ENCODE measurements at regions not wholly inside any gene's neighbourhood (a gene's known extent, or its start where the extent isn't known, plus 50 kb on each side); places are given as distances from the start of the nearest gene placed in this dataset.
"Not testable (repeated sequence)": the region's sequence is repeated elsewhere in the genome, so short reads cannot be mapped to it uniquely, and the experiment has no call there.

DNA sequence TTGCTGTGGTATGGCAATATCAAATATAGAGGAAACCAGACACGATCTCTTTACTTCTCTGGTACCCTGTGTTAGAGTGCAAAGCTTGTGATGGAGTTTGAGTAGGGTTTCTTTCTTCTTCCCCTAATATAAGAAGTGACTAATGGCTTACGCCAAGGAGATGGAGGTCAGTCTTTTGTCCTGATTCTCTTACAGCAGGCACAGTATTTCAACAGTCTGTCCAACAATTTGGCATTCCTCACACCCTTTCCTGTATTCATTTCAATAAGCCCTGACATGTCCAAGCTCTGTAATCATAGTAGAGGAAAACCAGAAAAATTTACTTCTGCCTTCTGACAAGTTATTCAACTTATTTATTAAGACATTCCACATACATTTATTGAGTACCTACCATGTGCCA, 546.2 kb downstream of the TMEM135 start:
- H3K27ac ChIP-seq: peak overlapping the region; percentile 72
- DNase-seq (ENCODE audit: low read depth, low spot score): peak; percentile 22

DNA sequence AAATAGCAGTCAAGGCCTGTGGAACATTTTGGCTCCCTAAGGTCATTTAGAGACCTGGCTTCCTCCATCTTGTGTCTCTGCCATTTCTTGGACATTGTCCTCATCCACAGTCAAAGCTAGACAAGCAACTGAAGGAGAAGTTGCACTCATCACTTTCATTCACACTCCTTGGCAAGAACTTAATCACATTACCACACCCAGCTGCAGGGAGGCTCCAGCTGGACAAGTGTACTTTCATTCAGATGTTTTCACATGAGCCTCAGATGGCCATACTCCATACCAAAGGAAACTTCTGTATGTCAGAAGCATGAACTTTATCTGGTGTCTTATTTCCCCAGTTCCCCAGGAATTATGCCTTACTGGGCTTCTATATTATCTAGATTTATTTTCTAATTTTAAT, 537.4 kb downstream of the TMEM135 start:
- no peak for DNase-seq (ENCODE audit: low read depth, low spot score)
- no peak overlapping the region for H3K27ac ChIP-seq

DNA sequence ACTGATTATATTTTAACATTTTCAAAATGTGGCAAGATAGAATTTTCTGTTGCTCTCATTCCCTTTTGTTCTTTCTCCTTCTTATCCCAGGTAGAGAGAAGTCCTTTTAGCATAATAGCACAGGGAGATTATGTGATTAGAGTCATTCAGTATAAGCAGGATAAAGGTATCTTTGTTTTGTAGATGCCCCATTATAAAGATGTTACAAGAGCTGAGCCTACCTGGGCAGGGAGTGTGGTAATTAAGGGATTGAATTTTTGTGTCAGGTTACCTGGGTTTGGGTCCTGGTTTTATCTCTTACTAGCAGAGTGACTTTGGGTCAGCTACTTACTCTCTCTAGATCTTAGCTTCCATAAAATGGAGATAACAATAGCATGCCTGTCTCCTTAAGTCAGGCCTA, 536.5 kb downstream of the TMEM135 start:
- no peak overlapping the region for H3K27ac ChIP-seq
- no peak for DNase-seq (ENCODE audit: low read depth, low spot score)

DNA sequence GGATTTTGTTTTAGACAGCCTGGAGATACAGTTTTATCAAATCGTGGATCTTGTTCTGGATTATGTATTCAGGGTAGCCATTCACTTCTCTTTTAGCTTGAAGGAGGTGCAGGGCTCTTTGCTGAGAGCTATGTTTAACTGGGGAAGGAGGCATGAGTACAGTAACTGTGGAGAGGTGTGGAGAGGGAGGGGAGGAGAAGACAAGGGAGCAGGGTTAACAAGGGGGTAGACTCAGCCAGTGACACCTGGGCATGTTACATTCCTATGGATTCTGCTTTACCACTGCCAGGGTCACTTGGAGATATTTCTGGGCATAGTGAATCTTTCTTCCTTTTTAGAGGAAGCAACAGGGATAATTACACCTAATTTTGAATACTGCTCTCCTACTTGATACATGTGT, 536.0 kb downstream of the TMEM135 start:
- H3K27ac ChIP-seq: no peak overlapping the region
- no peak for DNase-seq (ENCODE audit: low read depth, low spot score)

DNA sequence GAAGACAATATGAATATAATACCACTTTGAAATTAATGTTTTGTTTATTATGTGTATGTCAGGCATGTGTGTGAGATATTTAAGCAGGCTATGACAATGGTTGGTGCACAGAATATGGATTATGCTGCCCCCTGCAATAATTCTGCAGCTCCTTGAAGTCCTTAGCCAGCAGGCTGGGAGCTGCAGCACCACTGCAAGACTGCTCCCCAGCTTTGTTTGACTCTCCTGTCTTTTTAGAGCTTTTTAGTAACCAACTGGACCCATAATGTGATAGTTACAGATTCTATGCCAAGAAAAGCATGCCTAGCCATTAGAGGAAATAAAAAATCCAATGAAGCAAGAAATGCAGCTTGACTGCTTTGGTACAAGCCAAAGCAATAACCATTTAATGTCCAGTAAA, 535.1 kb downstream of the TMEM135 start:
- no peak overlapping the region for H3K27ac ChIP-seq
- DNase-seq (ENCODE audit: low read depth, low spot score): no peak

DNA sequence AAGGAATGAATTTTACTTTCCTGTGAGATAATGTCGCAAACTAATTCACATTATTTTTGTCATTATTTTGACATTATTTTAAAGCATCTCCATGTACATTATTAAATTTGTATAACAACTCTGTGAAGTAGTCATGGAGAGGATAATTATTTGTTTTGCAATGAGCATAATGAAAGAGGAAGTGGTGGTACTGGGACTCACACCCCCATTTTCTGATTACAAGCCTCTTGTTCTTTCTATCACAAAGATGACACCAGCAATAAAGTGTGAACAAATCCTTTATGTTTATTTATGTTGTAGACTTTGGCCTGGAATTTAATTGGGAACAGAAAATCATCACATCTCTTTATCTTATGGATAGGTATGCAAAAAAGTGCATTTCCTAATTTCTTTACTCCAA, 522.6 kb downstream of the TMEM135 start:
- no peak overlapping the region for H3K27ac ChIP-seq
- DNase-seq (ENCODE audit: low read depth, low spot score): no peak

DNA sequence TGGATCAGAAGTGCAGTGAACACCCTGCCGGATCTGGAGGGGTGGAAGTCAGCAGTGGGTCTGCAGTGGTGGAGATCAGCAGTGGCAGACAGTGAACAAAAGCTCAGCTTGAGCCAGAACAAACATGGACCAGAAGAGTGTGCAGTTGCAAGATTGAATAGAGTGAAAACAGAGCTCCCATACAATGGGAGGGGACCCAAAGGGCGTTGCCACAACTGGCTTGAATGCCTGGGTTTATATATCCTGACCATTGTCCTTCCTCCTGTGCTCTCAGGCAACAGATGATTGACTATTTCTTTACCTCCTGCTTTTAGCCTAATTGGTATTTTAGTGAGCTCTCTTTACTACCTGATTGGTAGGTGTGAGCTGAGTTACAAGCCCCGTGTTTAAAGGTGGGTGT, 522.1 kb downstream of the TMEM135 start:
- not testable (repeated sequence) for H3K27ac ChIP-seq; DNase-seq (ENCODE audit: low read depth, low spot score)

DNA sequence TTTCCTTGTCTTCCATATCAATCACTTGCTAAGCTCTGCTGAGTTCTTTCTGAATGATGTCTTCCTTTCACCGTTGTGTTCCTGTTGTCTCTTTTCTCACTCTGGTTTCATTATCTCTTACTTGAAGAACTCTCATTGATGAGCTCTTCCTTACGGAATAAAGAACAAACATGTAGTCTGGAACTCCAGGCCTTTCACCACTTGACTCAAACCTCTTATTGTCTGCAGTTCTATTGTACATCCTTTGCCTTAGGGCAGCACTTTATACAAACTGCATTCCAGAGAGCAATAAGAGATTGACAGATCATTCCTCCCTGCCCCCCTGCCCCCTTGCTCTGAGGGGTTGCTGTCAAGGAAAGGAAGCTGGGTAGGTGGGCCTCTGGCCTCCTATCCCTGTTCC, 517.4 kb downstream of the TMEM135 start:
- DNase-seq (ENCODE audit: low read depth, low spot score): no peak
- no peak overlapping the region for H3K27ac ChIP-seq

DNA sequence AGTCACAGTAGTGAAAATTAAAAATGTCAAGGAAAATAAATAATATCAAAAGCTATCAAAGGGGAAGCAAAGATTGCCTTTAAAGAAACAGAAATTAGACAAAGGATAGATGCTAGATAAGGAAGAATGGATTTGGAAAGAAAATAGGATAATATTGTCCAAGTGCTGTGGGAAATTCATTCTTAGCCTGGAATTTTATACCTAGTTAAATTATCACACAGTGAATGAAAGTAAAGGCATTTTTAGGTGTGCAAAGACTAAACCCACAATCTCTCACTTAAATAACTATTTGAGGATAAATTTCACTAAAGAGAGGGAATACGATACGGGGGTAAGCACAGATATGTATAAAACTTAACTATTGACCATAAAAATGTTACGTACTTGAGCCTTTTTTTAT, 511.1 kb downstream of the TMEM135 start:
- no peak for DNase-seq (ENCODE audit: low read depth, low spot score)
- no peak overlapping the region for H3K27ac ChIP-seq

DNA sequence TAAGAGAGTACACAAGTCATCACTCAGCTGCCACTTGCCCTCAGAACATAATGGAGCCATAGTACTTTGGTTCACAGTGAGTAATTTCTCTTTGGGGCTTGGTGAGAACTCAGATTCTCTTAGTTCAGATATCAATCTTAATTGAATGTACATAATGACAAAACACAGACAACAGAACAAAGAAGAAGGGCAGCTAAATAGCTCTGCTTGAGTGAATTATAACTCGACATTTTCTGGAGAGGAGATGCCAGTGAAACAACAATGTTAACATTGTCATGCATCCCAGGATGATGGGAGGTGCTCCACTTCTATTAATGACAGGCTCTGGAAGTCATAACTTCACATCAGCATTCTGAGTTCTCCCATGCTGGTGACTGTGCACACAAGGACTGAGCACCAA, 508.1 kb downstream of the TMEM135 start:
- DNase-seq (ENCODE audit: low read depth, low spot score): no peak
- no peak overlapping the region for H3K27ac ChIP-seq

DNA sequence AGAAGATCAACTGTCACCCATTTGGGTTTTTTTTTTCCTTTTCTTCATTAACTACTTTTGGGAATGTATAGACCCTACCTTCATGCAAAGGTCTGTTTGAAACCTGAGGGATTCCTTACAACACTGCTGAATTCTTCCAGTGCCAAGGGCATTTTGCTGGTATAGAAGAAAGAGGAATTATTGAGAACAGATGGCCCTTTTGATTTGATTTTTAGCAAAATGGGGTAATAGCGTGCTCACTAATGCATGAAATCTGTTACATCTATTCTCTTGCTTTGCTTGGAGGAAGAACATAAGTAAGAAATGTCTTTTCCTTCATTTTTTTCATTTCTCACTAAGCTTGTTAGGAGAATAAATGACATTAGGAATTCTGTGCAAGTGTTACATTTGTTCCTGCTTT, 501.9 kb downstream of the TMEM135 start:
- no peak overlapping the region for H3K27ac ChIP-seq
- DNase-seq (ENCODE audit: low read depth, low spot score): no peak

DNA sequence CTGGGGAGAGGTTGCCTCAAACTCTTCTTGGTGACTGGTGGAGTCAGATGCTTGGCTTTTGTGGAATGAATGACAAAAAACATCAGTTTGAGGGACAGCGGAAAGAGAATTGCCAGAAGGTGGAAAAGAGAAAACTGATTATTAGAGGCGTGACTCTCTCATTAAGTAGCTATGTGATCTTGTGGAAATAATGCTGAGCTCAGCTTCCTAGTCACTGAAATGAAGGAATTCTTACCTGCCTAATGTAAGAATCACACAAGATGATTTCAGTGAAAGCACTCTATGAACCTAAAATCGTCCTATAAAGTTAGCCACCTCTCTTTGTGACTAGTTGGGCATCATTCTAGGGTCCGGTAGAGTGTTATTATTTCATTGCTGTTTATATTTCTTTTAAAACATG, 498.8 kb downstream of the TMEM135 start:
- H3K27ac ChIP-seq: no peak overlapping the region
- DNase-seq (ENCODE audit: low read depth, low spot score): no peak

DNA sequence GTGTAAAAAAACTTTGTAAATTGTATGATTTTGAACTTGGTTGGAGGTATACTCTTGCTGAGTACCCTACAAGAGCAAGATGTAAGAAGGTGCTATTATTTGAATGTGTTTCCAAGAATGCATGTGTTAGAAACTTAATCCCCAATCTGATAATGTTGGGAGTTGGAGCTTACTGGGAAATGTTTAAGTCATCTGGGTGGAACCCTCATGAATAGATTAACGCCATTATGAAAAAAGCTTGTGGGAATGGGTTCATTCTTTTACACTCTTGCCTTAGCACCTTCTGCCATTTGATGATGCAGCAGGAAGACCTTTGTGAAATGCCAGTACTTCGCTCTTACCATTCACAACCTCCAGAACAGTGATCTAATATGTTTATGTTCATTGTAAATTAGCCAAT, 498.3 kb downstream of the TMEM135 start:
- no peak overlapping the region for H3K27ac ChIP-seq
- DNase-seq (ENCODE audit: low read depth, low spot score): no peak

DNA sequence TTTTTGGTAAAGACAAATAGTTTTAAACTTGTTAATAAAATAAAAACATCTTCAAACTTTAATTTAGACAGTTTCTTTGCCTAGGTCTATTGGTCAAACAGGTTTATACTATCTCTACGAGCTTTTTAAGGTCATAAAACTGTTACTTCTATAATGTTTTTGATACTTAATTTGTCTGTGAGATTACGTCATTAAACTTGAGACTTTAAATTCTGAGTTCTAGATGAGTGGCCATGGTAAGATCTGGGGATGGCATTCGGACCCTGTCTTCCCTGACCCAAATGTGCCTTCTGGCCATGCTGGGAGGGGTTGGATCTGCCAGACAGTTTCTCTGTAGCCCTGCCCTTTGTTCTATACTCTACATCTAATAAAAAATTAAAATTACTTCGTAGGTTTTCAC, 497.8 kb downstream of the TMEM135 start:
- no peak overlapping the region for H3K27ac ChIP-seq

DNA sequence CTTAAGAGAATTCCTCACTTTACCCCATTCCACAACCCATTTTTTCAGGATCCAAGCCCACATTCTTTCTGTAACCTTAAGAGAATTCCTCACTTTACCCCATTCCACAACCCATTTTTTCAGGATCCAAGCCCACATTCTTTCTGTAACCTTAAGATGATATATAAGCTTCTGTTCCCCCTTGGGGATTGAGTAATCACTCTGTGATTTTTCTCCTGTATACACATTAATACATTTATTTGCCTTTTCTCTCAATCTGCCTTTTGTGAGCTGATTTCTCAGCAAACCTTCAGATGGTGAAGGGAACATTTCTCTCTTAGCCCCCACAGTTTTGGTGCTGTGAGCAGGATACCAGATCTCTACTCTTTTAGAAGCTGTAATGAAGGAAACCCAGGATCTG, 494.1 kb downstream of the TMEM135 start:
- not testable (repeated sequence) for DNase-seq (ENCODE audit: low read depth, low spot score); H3K27ac ChIP-seq

More for the DNA sequence above, 497.8 kb downstream of the TMEM135 start:
- no peak for DNase-seq (ENCODE audit: low read depth, low spot score)

DNA sequence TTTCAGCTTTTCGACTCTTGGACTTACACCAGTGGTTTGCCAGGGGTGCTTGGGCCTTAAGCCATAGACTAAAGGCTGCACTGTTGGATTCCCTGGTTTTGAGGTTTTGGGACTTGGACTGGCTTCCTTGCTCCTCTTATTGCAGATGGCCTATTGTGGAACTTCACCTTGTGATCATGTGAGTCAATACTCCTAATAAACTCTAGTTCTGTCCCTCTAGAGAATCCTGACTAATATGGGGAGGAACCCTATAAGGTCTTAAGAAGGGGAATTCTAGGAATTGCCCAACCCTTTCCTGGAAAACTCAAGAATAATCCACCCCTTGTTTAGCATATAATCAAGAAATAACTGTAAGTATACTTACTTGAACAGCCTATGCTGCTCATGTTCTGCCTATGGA, 491.8 kb downstream of the TMEM135 start:
- H3K27ac ChIP-seq: no peak overlapping the region
- DNase-seq (ENCODE audit: low read depth, low spot score): no peak

DNA sequence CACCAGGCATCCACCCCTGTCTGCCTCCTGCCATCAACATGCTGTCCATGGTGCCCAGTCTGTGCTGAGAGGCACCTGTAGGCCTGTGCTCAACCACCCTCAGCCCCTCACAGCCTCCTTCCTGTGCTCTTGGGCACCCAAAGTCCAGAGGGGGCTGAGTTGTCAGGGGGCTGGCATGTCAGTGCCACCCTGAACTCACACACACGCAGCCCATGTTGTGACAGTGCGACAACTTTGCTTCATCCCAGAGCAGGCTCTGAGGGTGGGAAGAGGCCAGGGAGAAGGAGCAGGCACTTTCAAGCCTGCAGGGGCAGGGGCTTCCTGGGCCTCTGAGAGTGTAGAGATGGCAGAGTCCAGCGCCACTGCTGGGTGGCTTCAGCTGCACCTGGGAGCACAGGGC, 491.0 kb downstream of the TMEM135 start:
- H3K27ac ChIP-seq: no peak overlapping the region
- DNase-seq (ENCODE audit: low read depth, low spot score): no peak

DNA sequence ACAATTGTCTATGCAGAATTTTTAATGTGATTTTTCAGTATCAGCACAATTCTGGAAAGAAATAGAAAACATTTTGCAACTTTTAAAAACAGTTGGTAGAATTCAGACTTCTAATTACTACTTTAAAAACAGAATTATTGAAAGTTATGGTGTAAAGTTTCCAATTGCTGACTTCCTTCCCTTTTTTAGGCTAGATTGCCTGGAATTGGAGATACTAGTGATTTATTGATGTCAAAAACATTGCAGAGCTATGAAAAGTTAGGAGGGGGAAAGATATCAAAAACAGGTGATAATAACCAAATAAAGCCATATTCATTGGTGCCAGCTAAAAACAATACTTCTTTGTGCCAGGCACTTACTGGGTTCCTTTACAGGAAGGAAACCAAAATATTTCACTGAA, 485.5 kb downstream of the TMEM135 start:
- DNase-seq (ENCODE audit: low read depth, low spot score): no peak
- H3K27ac ChIP-seq: no peak overlapping the region

DNA sequence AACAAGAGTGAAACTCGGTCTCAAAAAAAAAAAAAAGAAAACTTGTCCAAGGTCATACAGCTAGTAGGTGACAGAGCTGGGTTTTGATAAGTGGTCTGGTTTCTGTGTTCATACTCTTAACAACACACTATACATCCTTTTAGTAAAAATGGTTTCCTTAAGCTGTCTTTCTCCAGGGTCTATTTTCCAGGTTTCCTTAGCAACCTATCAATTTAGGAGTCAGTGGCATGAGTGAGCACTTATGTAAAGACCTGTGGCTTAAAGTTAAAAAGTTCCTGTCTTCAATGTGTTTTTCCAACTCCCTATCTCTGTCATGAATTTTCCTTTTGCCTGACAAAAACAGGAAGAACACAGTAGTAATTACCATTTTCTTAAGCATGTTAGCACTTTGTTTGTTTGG, 480.5 kb downstream of the TMEM135 start:
- H3K27ac ChIP-seq: no peak overlapping the region
- no peak for DNase-seq (ENCODE audit: low read depth, low spot score)

DNA sequence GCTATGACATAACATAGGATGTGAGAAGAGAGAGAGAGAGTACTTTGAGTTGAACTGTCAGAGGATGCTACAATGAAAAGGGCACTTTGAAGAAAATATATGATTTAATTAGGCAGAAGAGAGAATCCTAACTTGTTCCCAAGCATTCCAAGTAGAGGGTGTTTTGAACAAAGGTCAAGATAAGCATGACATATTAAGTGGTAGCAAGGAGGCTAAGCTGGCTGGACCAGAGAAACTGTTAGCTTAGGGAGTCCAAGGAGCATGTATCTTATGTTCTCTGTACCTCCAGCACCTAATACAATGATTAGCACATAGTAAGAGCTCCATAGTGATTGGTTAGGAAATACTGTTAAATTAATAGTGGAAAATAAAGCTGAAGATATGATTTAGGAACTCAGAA, 479.6 kb downstream of the TMEM135 start:
- no peak for DNase-seq (ENCODE audit: low read depth, low spot score)
- H3K27ac ChIP-seq: no peak overlapping the region

DNA sequence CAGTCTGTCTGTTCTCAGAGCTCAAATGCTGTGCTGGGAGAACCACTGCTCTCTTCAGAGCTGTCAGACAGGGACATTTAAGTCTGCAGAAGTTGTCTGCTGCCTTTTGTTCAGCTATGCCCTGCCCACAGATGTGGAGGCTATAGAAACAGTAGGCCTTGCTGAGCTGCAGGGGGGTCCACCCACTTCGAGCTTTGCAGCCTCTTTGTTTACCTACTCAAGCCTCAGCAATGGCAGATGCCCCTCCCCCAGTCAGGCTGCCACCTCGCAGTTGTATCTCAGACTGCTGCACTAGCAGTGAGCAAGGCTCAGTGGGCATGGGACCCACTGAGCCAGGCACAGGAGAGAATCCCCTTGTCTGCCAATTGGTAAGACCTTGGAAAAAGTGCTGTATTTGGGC, 470.0 kb downstream of the TMEM135 start:
- DNase-seq (ENCODE audit: low read depth, low spot score); H3K27ac ChIP-seq: not testable (repeated sequence)

DNA sequence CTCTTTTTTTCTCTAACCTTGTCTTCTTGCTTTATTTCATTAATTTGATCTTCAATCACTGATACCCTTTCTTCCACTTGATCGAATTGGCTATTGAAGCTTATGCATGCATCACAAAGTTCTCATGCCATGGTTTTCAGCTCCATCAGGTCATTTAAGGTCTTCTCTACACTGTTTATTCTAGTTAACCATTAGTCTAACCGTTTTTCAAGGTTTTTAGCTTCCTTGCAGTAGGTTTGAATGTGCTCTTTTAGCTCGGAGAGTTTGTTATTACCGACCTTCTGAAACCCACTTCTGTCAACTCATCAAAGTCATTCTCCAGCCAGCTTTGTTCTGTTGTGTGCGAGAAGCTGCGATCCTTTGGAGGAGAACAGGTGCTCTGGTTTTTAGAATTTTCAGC, 469.2 kb downstream of the TMEM135 start:
- DNase-seq (ENCODE audit: low read depth, low spot score); H3K27ac ChIP-seq: not testable (repeated sequence)

DNA sequence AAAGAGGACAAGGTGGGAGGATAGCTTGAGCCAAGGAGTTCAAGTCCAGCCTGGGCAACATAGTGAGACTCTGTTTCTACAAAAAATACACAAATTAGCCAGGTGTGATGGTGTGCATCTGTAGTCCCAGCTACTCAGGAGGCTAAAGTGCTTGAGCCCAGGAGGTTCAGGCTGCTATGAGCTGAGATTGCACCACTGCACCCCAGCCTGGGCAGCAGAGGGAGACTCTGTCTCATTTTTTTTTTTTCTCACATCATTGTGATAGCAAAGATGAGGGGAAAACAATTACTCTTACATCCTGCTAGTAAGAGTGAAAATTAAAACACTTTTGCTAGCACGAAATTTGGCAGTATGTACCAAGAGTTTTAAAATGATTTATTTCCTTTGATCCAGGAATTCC, 463.7 kb downstream of the TMEM135 start:
- H3K27ac ChIP-seq: no peak overlapping the region
- no peak for DNase-seq (ENCODE audit: low read depth, low spot score)

Measured in epithelial cell of prostate (primary cell).